ENCODE measurements at regions not wholly inside any gene's neighbourhood (a gene's known extent, or its start where the extent isn't known, plus 50 kb on each side); places are given as distances from the start of the nearest gene placed in this dataset.

DNA sequence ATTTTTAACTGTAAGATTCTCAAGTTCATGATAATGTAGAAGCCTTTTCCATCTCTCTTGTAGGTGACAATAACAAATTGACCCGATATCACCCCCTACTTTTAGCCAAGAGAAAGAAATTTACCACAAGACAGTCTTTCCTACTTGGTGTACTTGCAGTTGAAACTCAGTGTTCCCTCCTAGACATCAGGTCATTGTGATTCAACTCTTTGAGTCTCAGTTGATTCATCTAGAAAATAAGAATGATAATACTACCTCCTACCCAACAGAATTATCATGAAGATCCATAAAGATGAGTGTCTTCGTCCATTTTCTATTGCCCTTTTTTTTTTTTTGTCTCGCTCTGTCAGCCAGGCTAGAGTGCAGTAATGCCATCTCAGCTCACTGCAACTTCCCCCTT, 51.3 kb upstream of the TRERF1 start:
- no peak for TF ChIP-seq EZH2phosphoT487 (IDR thresholded peaks at IDR 0.05; ENCODE audit: insufficient read depth, low read depth)
- no peak for TF ChIP-seq EZH2 (IDR thresholded peaks at IDR 0.05; ENCODE audit: insufficient read depth, poor library complexity, severe bottlenecking)
